Motor neuron (in vitro differentiated cells): ENCODE measurements at regions not wholly inside any gene's neighbourhood (a gene's known extent, or its start where the extent isn't known, plus 50 kb on each side); places are given as distances from the start of the nearest gene placed in this dataset.

Experiments used
- ATAC-seq, 8 experiments: fragments of 200-7000 bp; cut with Tn5 transposase; replicated peaks in 6 of 8; 2 replicates each; pipeline ENCODE4 v1.8.0; 2021; ENCODE audit warnings: mild to moderate bottlenecking in 8 of 8, moderate library complexity in 8 of 8
- H3K27ac ChIP-seq, 2 donors: fragments of 250-450 bp; sonication (Bioruptor Pico); 2 replicates each; pipeline ENCODE4 v1.9.0; 2021; ENCODE audit warnings: antibody characterized with exemption in 2 of 2, mild to moderate bottlenecking in 2 of 2, moderate library complexity in 1 of 2
- H3K4me1 ChIP-seq, 2 donors: fragments of 250-450 bp; sonication (Bioruptor Pico); replicated peaks in 1 of 2; 2 replicates each; pipeline ENCODE4 v1.6.1; 2021; ENCODE audit warnings: antibody characterized with exemption in 2 of 2, mild to moderate bottlenecking in 2 of 2, moderate library complexity in 1 of 2
- H3K4me3 ChIP-seq, 5 donors: fragments of 250-450 bp; sonication (Bioruptor Pico); 2 replicates each; pipeline ENCODE4 v1.9.0; 2021; ENCODE audit warnings: antibody characterized with exemption in 5 of 5, mild to moderate bottlenecking in 5 of 5, moderate library complexity in 4 of 5
- WGBS, 10 experiments: fragments of 450-650 bp; shearing (Covaris generic); methylation state at CpG; one replicate each; pipeline ENCODE4 v1.0.0; 2022; 5-methylcytosine and 5-hydroxymethylcytosine counted together
- in situ Hi-C, 9 experiments: fragments of 400-800 bp; cut with MboI; loops; one replicate each; pipeline ENCODE4 v1.15.0; 2021; ENCODE audit warnings: low sequenced_read_pairs in 9 of 9, low pct_unique_long_range_greater_than_20kb in 2 of 9; ENCODE audit not compliant: unreplicated experiment in 9 of 9

DNA sequence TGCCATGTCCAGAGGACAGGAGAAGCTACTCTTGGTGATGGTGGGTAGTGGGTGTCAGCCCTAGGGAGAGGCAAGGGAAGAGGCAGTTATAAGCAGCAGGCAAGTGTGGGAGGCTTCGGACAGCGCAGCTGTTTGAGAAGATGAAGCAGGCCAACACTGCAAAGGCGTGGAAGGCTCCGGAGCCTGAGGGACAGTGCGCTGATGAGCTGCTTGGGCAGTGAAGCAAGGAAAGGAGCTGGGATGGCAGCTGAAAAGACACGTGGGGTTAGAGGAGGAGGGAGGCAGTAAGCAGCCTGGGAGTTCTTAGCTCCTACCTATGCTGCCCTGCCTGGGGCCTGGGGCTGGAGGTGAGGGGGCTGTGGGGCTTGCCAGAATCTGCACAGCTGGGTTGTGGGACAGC is 50.1 kb upstream of the CRTAC1 start:
- Histone ChIP-seq H3K4me1 (no peaks in the 10 kb centered on the region), H3K27ac (no peak overlapping the region), H3K4me3 (no peak overlapping the region)
- in situ Hi-C loops, result no loop called here
- WGBS, 10 experiments, result 44 to 61% (median 57%) methylated on average over 1 to 3 of the region's 6 CpGs; no CpG with 5 or more reads in 5 of the 10 experiments
- ATAC-seq, result peak in 2 of 8 experiments; percentile 47 to 54
